NB4 (cell line): ENCODE measurements at regions not wholly inside any gene's neighbourhood (a gene's known extent, or its start where the extent isn't known, plus 50 kb on each side); places are given as distances from the start of the nearest gene placed in this dataset.

Experiments
- DNase-seq: peaks from one replicate; pipeline ENCODE4 v3.0.0; 2010; ENCODE audit warnings: low read depth
- H3K4me3 ChIP-seq: one replicate; pipeline ENCODE4 v1.5.1; 2011; ENCODE audit warnings: mild to moderate bottlenecking, low read depth, low read length, moderate library complexity
- CTCF ChIP-seq: IDR thresholded peaks from one replicate; pipeline ENCODE4 v1.5.1; 2012; ENCODE audit warnings: low read depth, low read length
- MYC ChIP-seq: IDR thresholded peaks from 2 replicates; pipeline ENCODE4 v1.6.1; 2011; ENCODE audit warnings: low read depth, low read length
- POLR2A ChIP-seq: IDR thresholded peaks from 2 replicates; pipeline ENCODE4 v1.6.1; 2011; ENCODE audit warnings: mild to moderate bottlenecking; ENCODE audit not compliant: insufficient read length; ENCODE audit errors: extremely low read depth
- TF ChIP-seq, protein P1 (sequence below): IDR thresholded peaks from 2 replicates; pipeline ENCODE4 v1.6.1; 2011; ENCODE audit warnings: low read depth, low read length

DNA sequence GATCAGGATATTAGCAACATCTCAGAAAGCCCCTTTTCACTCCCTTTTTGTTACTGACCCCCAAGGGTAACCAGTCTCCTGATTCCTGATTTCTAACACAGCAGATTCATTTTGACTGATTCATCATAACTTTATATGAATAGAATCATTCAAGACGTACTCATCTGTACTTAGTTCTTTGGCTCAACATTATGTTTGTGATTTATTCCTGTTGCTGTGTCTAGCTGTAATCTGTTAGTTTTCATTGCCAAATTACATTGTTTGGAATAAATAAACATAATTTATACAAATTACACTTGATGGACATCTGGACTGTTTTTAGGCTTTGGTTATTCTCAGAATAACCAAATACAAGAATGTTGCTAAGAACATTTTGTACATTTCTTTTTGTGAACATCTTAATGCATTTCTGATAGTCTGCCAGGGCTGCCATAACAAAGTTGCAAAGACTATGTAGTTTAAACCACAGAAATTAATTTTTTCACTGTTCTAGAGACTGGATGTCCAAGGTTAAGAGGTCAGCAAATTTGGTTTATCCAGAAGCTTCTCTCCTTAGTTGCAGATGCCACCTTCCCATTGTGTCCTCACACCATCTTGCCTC lies 62.8 kb upstream of the EDNRB start:
- no peak for DNase-seq
- TF ChIP-seq, protein P1, sequence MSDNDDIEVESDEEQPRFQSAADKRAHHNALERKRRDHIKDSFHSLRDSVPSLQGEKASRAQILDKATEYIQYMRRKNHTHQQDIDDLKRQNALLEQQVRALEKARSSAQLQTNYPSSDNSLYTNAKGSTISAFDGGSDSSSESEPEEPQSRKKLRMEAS = no peak
- TF ChIP-seq POLR2A (no peak), CTCF (no peak), MYC (no peak)

DNA sequence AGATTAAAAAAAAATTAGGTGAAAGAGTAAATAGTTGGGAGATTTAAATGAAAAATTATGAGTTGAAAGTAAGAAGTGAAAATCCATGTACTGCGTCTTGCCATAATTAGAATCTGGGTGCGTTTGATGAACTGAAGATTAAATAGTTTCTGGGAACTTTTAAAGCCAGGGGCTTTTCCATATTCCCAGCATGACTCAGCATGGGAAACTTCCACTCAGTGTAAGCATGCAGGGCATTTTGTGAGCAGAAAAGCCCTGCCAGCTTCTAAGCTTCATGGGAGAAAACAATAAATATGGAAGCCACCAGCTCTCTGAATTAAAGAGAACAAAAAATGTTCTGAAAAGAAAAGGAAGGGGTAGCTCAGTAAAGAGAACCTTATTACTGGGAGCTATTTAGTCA lies 62.0 kb upstream of the EDNRB start:
- no peak for DNase-seq
- TF ChIP-seq, protein P1 = no peak
- TF ChIP-seq MYC (no peak), CTCF (no peak), POLR2A (no peak)
- H3K4me3 ChIP-seq = no peak overlapping the region

More for the DNA sequence above, 62.8 kb upstream of the EDNRB start:
- no peak overlapping the region for H3K4me3 ChIP-seq

DNA sequence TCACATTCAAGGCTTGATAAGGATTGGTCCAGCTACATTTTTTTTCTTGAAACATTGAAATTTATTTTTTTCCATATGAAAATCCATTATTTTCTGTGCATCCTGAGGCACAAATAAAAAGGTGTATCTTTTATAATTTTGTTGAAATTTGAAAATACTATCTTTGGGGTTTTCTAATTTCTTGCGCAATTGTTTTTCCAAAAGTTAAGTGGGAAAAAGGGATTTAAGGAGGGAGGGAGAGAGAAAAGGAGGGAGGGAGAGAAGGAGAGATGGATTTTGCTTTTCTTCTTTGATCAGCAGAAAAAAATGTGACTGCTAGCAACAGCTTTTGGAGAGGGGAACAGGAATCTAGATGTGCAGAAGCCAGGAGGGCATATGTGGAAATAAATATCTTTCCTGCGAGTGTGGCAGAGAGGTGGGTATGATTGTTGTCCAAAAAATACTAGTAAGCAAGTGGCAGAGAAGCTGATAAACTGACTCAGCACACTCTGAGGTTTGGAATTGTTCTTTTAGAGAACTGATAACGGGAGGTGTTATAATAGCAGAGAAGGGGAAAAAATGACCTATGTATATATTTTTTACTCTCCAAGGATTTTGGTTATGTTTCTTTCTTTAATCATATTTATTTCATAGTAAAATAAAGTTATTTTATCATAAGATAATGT lies 61.2 kb upstream of the EDNRB start:
- TF ChIP-seq CTCF (no peak), MYC (no peak), POLR2A (no peak)
- TF ChIP-seq, protein P1 = no peak
- DNase-seq = no peak
- no peak overlapping the region for H3K4me3 ChIP-seq

DNA sequence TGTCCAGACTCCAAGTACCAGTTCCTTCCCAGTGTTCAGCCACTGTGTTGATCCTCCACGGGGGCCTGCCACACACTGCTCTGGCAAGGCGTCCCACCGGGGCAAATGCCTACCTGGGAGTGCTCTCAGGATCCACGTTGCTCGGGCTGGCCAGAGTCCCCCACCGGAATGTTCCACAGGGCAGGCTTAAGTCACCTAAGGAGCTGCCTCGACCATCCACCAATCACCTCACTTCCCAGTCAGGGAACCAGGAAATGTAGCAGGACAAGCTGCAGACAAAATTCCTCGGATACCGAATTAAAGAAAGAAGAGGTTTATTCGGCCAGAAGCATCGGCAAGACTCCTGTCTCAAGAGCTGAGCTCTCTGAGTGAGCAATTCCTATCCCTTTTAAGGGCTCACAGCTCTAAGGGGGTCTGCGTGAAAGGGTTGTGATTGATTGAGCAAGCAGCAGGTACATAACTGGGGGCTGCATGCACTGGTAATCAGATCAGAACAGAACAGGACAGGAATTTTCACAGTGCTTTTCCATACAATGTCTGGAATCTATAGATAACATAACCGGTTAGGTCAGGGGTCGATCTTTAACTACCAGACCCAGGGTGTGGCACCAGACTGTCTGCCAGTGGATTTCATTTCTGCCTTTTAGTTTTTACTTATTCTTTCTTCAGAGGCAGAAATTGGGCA lies 56.9 kb upstream of the EDNRB start:
- no peak overlapping the region for H3K4me3 ChIP-seq
- TF ChIP-seq POLR2A (no peak), MYC (no peak)
- TF ChIP-seq, protein P1 = no peak
- DNase-seq = no peak

DNA sequence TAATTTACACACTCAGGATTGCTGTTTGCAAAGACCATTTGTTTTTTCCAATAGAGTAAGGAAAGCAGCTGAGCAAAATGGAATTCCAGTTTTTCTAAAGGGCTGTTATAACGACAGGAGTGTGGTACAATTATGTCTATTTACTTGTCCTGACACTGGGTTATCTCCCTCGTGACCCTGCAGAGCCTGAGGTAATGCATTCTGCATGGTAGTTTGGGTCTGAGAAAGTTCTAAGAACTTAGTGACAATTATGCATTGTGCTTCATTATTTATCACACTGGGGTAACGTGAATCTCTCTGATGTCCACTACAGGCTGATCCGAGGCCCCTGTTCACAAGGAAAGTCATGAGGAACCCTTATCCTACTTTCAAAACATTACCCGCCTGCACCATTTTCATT lies 50.7 kb upstream of the EDNRB start:
- no peak overlapping the region for H3K4me3 ChIP-seq
- DNase-seq = no peak
- TF ChIP-seq MYC (no peak), CTCF (no peak), POLR2A (no peak)
- TF ChIP-seq, protein P1 = no peak
